IMR-90 (cell line): ENCODE measurements at regions not wholly inside any gene's neighbourhood (a gene's known extent, or its start where the extent isn't known, plus 50 kb on each side); places are given as distances from the start of the nearest gene placed in this dataset.

Source experiments
- ATAC-seq: fragments of 200-7000 bp; cut with Tn5 transposase; 2 replicates; pipeline ENCODE4 v1.9.1; 2020; ENCODE audit warnings: low read depth, mild to moderate bottlenecking, moderate library complexity
- BruUV-seq: library from RNA; stranded (reverse); fragments of 400-500 nt; replicated peaks from 2 replicates; lab custom pipeline; 2021; lab: Mats Ljungman, UMichigan
- CTCF ChIA-PET: fragments of 300-600 bp; formaldehyde crosslinking; extraction: SDS; loops from one replicate; lab custom pipeline; 2021; ENCODE audit warnings: antibody characterized with exemption; lab: Yijun Ruan, JAX
- POLR2A ChIA-PET: fragments of 300-600 bp; sonication (Branson Sonifier 250); formaldehyde crosslinking; loops from one replicate; lab custom pipeline; 2022; ENCODE audit warnings: antibody characterized with exemption; ENCODE audit not compliant: unreplicated experiment; lab: Charles Lee
- DNase-seq: peaks from one replicate; pipeline ENCODE4 v3.0.0; 2013
- H2AFZ ChIP-seq: replicated peaks from 2 replicates; pipeline ENCODE3; 2013; ENCODE audit warnings: low read length, mild to moderate bottlenecking; ENCODE audit not compliant: poor library complexity
- H2AK5ac ChIP-seq: 2 replicates; pipeline ENCODE4 v1.6.1; 2013; ENCODE audit warnings: low read depth, low read length, inconsistent platforms
- H2AK9ac ChIP-seq: replicated peaks from 2 replicates; pipeline ENCODE3; 2013; ENCODE audit warnings: mild to moderate bottlenecking, low read depth, low read length, moderate library complexity; ENCODE audit not compliant: poor library complexity
- H2BK120ac ChIP-seq: 2 replicates; pipeline ENCODE4 v1.6.1; 2013; ENCODE audit warnings: low read depth, low read length, inconsistent platforms
- H2BK15ac ChIP-seq: 3 replicates; pipeline ENCODE4 v1.6.1; 2013; ENCODE audit warnings: low read depth, low read length, inconsistent platforms
- H2BK20ac ChIP-seq: 2 replicates; pipeline ENCODE4 v1.6.1; 2013; ENCODE audit warnings: low read depth, mild to moderate bottlenecking, inconsistent platforms, low read length, moderate library complexity
- H2BK5ac ChIP-seq: 2 replicates; pipeline ENCODE4 v1.6.1; 2013; ENCODE audit warnings: mild to moderate bottlenecking, low read depth, low read length, inconsistent platforms; ENCODE audit not compliant: poor library complexity, severe bottlenecking
- H3K14ac ChIP-seq: replicated peaks from 2 replicates; pipeline ENCODE4 v1.6.1; 2013; ENCODE audit warnings: low read depth, low read length, inconsistent platforms
- H3K18ac ChIP-seq: 2 replicates; pipeline ENCODE4 v1.6.1; 2013; ENCODE audit warnings: low read depth, low read length, control low read depth
- H3K23ac ChIP-seq: 2 replicates; pipeline ENCODE4 v1.6.1; 2013; ENCODE audit warnings: low read depth, low read length, inconsistent platforms
- H3K27ac ChIP-seq: 2 replicates; pipeline ENCODE4 v1.5.1; 2013; ENCODE audit warnings: mild to moderate bottlenecking, control low read depth, low read length; ENCODE audit not compliant: insufficient read depth
- H3K27me3 ChIP-seq: 2 replicates; pipeline ENCODE4 v1.6.1; 2013; ENCODE audit warnings: low read length; ENCODE audit not compliant: control insufficient read depth, insufficient read depth
- H3K36me3 ChIP-seq: 2 replicates; pipeline ENCODE4 v1.6.1; 2013; ENCODE audit warnings: low read length, mixed read lengths; ENCODE audit not compliant: control insufficient read depth, insufficient read depth
- H3K4ac ChIP-seq: 2 replicates; pipeline ENCODE4 v1.6.1; 2013; ENCODE audit warnings: low read depth, low read length, inconsistent platforms
- H3K4me1 ChIP-seq: 2 replicates; pipeline ENCODE4 v1.6.1; 2013; ENCODE audit warnings: low read length, mixed read lengths; ENCODE audit not compliant: control insufficient read depth, insufficient read depth
- H3K4me2 ChIP-seq: 2 replicates; pipeline ENCODE4 v1.6.1; 2013; ENCODE audit warnings: low read depth, mild to moderate bottlenecking, control low read depth, low read length, moderate library complexity
- H3K4me3 ChIP-seq: 2 replicates; pipeline ENCODE4 v1.5.1; 2013; ENCODE audit warnings: low read depth, mild to moderate bottlenecking, control low read depth, low read length, moderate library complexity; ENCODE audit not compliant: insufficient read depth
- H3K56ac ChIP-seq: 2 replicates; pipeline ENCODE4 v1.6.1; 2013; ENCODE audit warnings: low read length, inconsistent platforms; ENCODE audit not compliant: insufficient read depth; ENCODE audit errors: extremely low read depth
- H3K79me1 ChIP-seq, 2 experiments: 2 replicates each; pipeline ENCODE4 v1.6.1; 2013; ENCODE audit warnings: low read length in 2 of 2, inconsistent platforms in 1 of 2, low read depth in 1 of 2
- H3K9ac ChIP-seq: 2 replicates; pipeline ENCODE4 v1.6.1; 2013; ENCODE audit warnings: low read depth, low read length, control low read depth
- H3K9me1 ChIP-seq: 2 replicates; pipeline ENCODE4 v1.6.1; 2013; ENCODE audit warnings: low read length, inconsistent platforms; ENCODE audit not compliant: insufficient read depth
- H3K9me3 ChIP-seq: 2 replicates; pipeline ENCODE4 v1.6.1; 2013; ENCODE audit warnings: low read length; ENCODE audit not compliant: control insufficient read depth, insufficient read depth
- H4K20me1 ChIP-seq: 2 replicates; pipeline ENCODE4 v1.6.1; 2013; ENCODE audit warnings: low read length, inconsistent platforms; ENCODE audit not compliant: insufficient read depth
- H4K5ac ChIP-seq: 2 replicates; pipeline ENCODE4 v1.6.1; 2013; ENCODE audit warnings: mild to moderate bottlenecking, low read depth, low read length, control low read depth
- H4K8ac ChIP-seq, 2 experiments: 2 replicates each; pipeline ENCODE4 v1.6.1; 2013; ENCODE audit warnings: low read depth in 2 of 2, low read length in 2 of 2, control low read depth in 1 of 2, inconsistent platforms in 1 of 2
- H4K91ac ChIP-seq: 2 replicates; pipeline ENCODE4 v1.6.1; 2013; ENCODE audit warnings: low read depth, low read length, inconsistent platforms; ENCODE audit not compliant: insufficient read depth
- BHLHE40 ChIP-seq: fragments of 150-350 bp; IDR thresholded peaks from 2 replicates; pipeline ENCODE4 v1.6.1; 2016; ENCODE audit warnings: mild to moderate bottlenecking, low read depth, low read length
- CEBPB ChIP-seq: IDR thresholded peaks from 2 replicates; pipeline ENCODE4 v1.6.1; 2012; ENCODE audit warnings: low read depth, low read length, improper control_type of control experiment
- CHD1 ChIP-seq: IDR thresholded peaks from 2 replicates; pipeline ENCODE4 v1.6.1; 2012; ENCODE audit warnings: low read depth, low read length, improper control_type of control experiment
- FOS ChIP-seq: fragments of 150-350 bp; IDR thresholded peaks from 2 replicates; pipeline ENCODE4 v1.6.1; 2016; ENCODE audit warnings: low read depth, low read length
- MAFK ChIP-seq: IDR thresholded peaks from 2 replicates; pipeline ENCODE4 v1.6.1; 2012; ENCODE audit warnings: low read depth, low read length, improper control_type of control experiment
- MAZ ChIP-seq: IDR thresholded peaks from 2 replicates; pipeline ENCODE4 v1.6.1; 2012; ENCODE audit warnings: low read depth, mild to moderate bottlenecking, low read length, improper control_type of control experiment, moderate library complexity, borderline replicate concordance
- MXI1 ChIP-seq: IDR thresholded peaks from 2 replicates; pipeline ENCODE4 v1.6.1; 2012; ENCODE audit warnings: low read depth, mild to moderate bottlenecking, low read length, moderate library complexity, borderline replicate concordance
- NFE2L2 ChIP-seq: fragments of 150-350 bp; IDR thresholded peaks from 2 replicates; pipeline ENCODE4 v1.6.1; 2016; ENCODE audit warnings: low read depth, mild to moderate bottlenecking, low read length
- POLR2A ChIP-seq: IDR thresholded peaks from 2 replicates; pipeline ENCODE4 v1.6.1; 2012; ENCODE audit warnings: mild to moderate bottlenecking, low read depth, low read length
- RAD21 ChIP-seq: IDR thresholded peaks from 2 replicates; pipeline ENCODE4 v1.6.1; 2012; ENCODE audit warnings: low read length, improper control_type of control experiment
- RFX5 ChIP-seq: IDR thresholded peaks from 2 replicates; pipeline ENCODE4 v1.8.0; 2012; ENCODE audit warnings: low read depth, mild to moderate bottlenecking, low read length, moderate library complexity
- SMC3 ChIP-seq: fragments of 150-350 bp; IDR thresholded peaks from 2 replicates; pipeline ENCODE4 v1.6.1; 2016; ENCODE audit warnings: low read depth, mild to moderate bottlenecking, antibody characterized with exemption, low read length, moderate library complexity
- WGBS, 2 experiments: methylation state at CpG; one replicate each; pipeline versions ENCODE4 v1.1.5 to v1.1.7; 2013; ENCODE audit warnings: missing lambda C conversion rate in 2 of 2; ENCODE audit not compliant: insufficient read length in 1 of 2; ENCODE audit errors: extremely low coverage in 2 of 2; 5-methylcytosine and 5-hydroxymethylcytosine counted together
- dilution Hi-C: fragments of 300-500 bp; cut with HindIII; formaldehyde crosslinking; loops from one replicate; pipeline ENCODE4 v1.14.3; 2018; ENCODE audit warnings: low sequenced_read_pairs; ENCODE audit not compliant: unreplicated experiment
- in situ Hi-C: fragments of 300-500 bp; cut with MboI; formaldehyde crosslinking; loops from 3 replicates; pipeline ENCODE4 v1.14.3; 2019; ENCODE audit warnings: low sequenced_read_pairs, inconsistent platforms, mixed read lengths
- intact Hi-C: fragments of 100-400 bp; cut with micrococcal nuclease; formaldehyde crosslinking; loops from 2 replicates; pipeline ENCODE4 v1.10.0; 2022
- TF ChIP-seq, protein P1 (sequence below): conservative IDR thresholded peaks from 2 replicates; pipeline ENCODE4 v1.5.1; 2012; ENCODE audit warnings: mild to moderate bottlenecking, low read depth, low read length, improper control_type of control experiment
- TF ChIP-seq, protein P2 (sequence below): fragments of 150-350 bp; IDR thresholded peaks from 2 replicates; pipeline ENCODE4 v1.6.1; 2017; ENCODE audit warnings: mild to moderate bottlenecking, antibody characterized with exemption, low read length, low read depth
- TF ChIP-seq, protein P3 (sequence below): fragments of 150-350 bp; IDR thresholded peaks from 2 replicates; pipeline ENCODE4 v1.6.1; 2016; ENCODE audit warnings: low read depth, mild to moderate bottlenecking, low read length, moderate library complexity, borderline replicate concordance

DNA sequence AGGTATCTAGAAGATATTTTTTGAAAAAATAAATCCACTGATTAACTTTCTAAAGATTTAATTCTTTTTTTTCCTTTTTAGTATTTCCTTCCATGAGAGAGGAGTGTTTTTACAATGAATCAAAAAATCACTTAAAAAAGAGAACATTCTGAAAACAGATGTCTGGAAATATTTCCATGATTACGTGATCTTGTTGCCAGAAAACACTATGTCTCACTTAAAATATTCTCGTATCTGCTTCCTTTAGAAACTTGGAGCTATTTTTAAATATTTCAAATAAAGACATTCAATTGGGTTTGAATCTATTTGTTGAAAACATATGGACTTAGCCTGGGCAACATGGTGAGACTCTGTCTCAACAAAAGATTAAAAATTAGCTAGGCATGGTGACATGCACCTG, 232.8 kb upstream of the RASGEF1B start:
- H2BK20ac ChIP-seq = no peak overlapping the region
- H2BK5ac ChIP-seq = no peak overlapping the region
- H3K4me3 ChIP-seq = no peak overlapping the region
- no peaks in the 10 kb centered on the region for H3K4me1 ChIP-seq
- CTCF ChIA-PET = no interaction called here
- H4K8ac ChIP-seq = no peak overlapping the region
- H3K9ac ChIP-seq = no peak overlapping the region
- no peaks in the 10 kb centered on the region for H3K9me3 ChIP-seq
- H3K18ac ChIP-seq = no peak overlapping the region
- dilution Hi-C loops = no loop called here
- no peak overlapping the region for H4K91ac ChIP-seq
- H3K27ac ChIP-seq = no peak overlapping the region
- intact Hi-C loops = no loop called here
- no peak overlapping the region for H2AK9ac ChIP-seq
- no peak overlapping the region for H2AFZ ChIP-seq
- ATAC-seq (no peak), DNase-seq (no peak)
- H3K23ac ChIP-seq = no peak overlapping the region
- no CpG with 5 or more reads among the region's 2 CpGs for WGBS, 2 experiments
- BruUV-seq = no TSS peak
- H3K79me1 ChIP-seq = no peaks in the 10 kb centered on the region
- no peaks in the 10 kb centered on the region for H3K9me1 ChIP-seq
- H3K27me3 ChIP-seq = no peaks in the 10 kb centered on the region
- no peak overlapping the region for H2BK15ac ChIP-seq
- no peaks in the 10 kb centered on the region for H3K36me3 ChIP-seq
- H4K20me1 ChIP-seq = no peaks in the 10 kb centered on the region
- H3K14ac ChIP-seq = no peak overlapping the region
- H3K4ac ChIP-seq = no peak overlapping the region
- TF ChIP-seq, protein P1, sequence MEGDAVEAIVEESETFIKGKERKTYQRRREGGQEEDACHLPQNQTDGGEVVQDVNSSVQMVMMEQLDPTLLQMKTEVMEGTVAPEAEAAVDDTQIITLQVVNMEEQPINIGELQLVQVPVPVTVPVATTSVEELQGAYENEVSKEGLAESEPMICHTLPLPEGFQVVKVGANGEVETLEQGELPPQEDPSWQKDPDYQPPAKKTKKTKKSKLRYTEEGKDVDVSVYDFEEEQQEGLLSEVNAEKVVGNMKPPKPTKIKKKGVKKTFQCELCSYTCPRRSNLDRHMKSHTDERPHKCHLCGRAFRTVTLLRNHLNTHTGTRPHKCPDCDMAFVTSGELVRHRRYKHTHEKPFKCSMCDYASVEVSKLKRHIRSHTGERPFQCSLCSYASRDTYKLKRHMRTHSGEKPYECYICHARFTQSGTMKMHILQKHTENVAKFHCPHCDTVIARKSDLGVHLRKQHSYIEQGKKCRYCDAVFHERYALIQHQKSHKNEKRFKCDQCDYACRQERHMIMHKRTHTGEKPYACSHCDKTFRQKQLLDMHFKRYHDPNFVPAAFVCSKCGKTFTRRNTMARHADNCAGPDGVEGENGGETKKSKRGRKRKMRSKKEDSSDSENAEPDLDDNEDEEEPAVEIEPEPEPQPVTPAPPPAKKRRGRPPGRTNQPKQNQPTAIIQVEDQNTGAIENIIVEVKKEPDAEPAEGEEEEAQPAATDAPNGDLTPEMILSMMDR = no peak
- no peak for TF ChIP-seq BHLHE40
- TF ChIP-seq RAD21 = no peak
- TF ChIP-seq MXI1 = no peak
- no peak for TF ChIP-seq MAZ
- TF ChIP-seq MAFK = no peak
- no peak for TF ChIP-seq SMC3
- no peak for TF ChIP-seq RFX5
- TF ChIP-seq, protein P2, sequence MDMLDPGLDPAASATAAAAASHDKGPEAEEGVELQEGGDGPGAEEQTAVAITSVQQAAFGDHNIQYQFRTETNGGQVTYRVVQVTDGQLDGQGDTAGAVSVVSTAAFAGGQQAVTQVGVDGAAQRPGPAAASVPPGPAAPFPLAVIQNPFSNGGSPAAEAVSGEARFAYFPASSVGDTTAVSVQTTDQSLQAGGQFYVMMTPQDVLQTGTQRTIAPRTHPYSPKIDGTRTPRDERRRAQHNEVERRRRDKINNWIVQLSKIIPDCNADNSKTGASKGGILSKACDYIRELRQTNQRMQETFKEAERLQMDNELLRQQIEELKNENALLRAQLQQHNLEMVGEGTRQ = no peak
- no peak for TF ChIP-seq POLR2A
- TF ChIP-seq CHD1 = no peak
- TF ChIP-seq NFE2L2 = no peak
- TF ChIP-seq CEBPB = no peak
- TF ChIP-seq, protein P3, sequence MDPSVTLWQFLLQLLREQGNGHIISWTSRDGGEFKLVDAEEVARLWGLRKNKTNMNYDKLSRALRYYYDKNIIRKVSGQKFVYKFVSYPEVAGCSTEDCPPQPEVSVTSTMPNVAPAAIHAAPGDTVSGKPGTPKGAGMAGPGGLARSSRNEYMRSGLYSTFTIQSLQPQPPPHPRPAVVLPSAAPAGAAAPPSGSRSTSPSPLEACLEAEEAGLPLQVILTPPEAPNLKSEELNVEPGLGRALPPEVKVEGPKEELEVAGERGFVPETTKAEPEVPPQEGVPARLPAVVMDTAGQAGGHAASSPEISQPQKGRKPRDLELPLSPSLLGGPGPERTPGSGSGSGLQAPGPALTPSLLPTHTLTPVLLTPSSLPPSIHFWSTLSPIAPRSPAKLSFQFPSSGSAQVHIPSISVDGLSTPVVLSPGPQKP = no peak
- no peak for TF ChIP-seq FOS
- no peak overlapping the region for H2AK5ac ChIP-seq
- H4K5ac ChIP-seq = no peak overlapping the region
- no peak overlapping the region for H3K4me2 ChIP-seq
- H2BK120ac ChIP-seq = no peak overlapping the region
- in situ Hi-C loops = no loop called here
- POLR2A ChIA-PET = no interaction called here
- no peak overlapping the region for H3K56ac ChIP-seq
